HG02759 (cell line): ENCODE measurements at regions not wholly inside any gene's neighbourhood (a gene's known extent, or its start where the extent isn't known, plus 50 kb on each side); places are given as distances from the start of the nearest gene placed in this dataset.

ENCODE experiments used
- ATAC-seq: cut with Tn5 transposase; IDR thresholded peaks from one replicate; pipeline ENCODE4 v1.9.1; 2021; ENCODE audit warnings: mild to moderate bottlenecking, moderate library complexity; ENCODE audit not compliant: unreplicated experiment

- no peak for ATAC-seq
Measured at GRCh38 chr3:187971629-187972028, 182.3 kb upstream of the LPP start.

- no peak for ATAC-seq
Measured at GRCh38 chr3:187972454-187972853, 181.5 kb upstream of the LPP start.

GRCh38 chr3:187973977-187974870, 179.7 kb upstream of the LPP start:
- no peak for ATAC-seq

- ATAC-seq: no peak
Measured at GRCh38 chr3:187974871-187975271, 179.1 kb upstream of the LPP start.

GRCh38 chr3:187975561-187976364, 178.2 kb upstream of the LPP start:
- no peak for ATAC-seq

- no peak for ATAC-seq
Measured at GRCh38 chr3:187976365-187976900, 177.5 kb upstream of the LPP start.

GRCh38 chr3:187977659-187978058, 176.3 kb upstream of the LPP start:
- no peak for ATAC-seq

- ATAC-seq: no peak
Measured at GRCh38 chr3:187978433-187979011, 175.4 kb upstream of the LPP start.

- no peak for ATAC-seq
Measured at GRCh38 chr3:187979564-187979963, 174.4 kb upstream of the LPP start.

GRCh38 chr3:187980861-187981260, 173.1 kb upstream of the LPP start:
- no peak for ATAC-seq

- peak; percentile 49 for ATAC-seq
Measured at GRCh38 chr3:187982142-187982541, 171.8 kb upstream of the LPP start.

- ATAC-seq: no peak
Measured at GRCh38 chr3:187983484-187984124, 170.4 kb upstream of the LPP start.

GRCh38 chr3:187985647-187986046, 168.3 kb upstream of the LPP start:
- ATAC-seq: no peak

- ATAC-seq: no peak
Measured at GRCh38 chr3:187986514-187986934, 167.4 kb upstream of the LPP start.

GRCh38 chr3:187987187-187987586, 166.8 kb upstream of the LPP start:
- ATAC-seq: no peak

GRCh38 chr3:187987924-187988323, 166.0 kb upstream of the LPP start:
- ATAC-seq: no peak

GRCh38 chr3:187989575-187990153, 164.3 kb upstream of the LPP start:
- ATAC-seq: no peak

- no peak for ATAC-seq
Measured at GRCh38 chr3:187992609-187993008, 161.3 kb upstream of the LPP start.

- ATAC-seq: no peak
Measured at GRCh38 chr3:187994221-187995042, 159.5 kb upstream of the LPP start.

- ATAC-seq: no peak
Measured at GRCh38 chr3:187995043-187995400, 158.9 kb upstream of the LPP start.
